SU-DHL-6 (cell line): ENCODE measurements at regions not wholly inside any gene's neighbourhood (a gene's known extent, or its start where the extent isn't known, plus 50 kb on each side); places are given as distances from the start of the nearest gene placed in this dataset.

Experiments
- H2AFZ ChIP-seq: fragments of 200-600 bp; sonication (generic); 2 replicates; pipeline ENCODE4 v1.6.1; 2014; ENCODE audit warnings: low read depth, mild to moderate bottlenecking, moderate library complexity, mixed read lengths, antibody characterized with exemption, low read length; ENCODE audit not compliant: severe bottlenecking
- H3F3A ChIP-seq: fragments of 200-600 bp; shearing (Covaris generic); 2 replicates; pipeline ENCODE4 v1.6.0; 2016; ENCODE audit warnings: antibody characterized with exemption, mild to moderate bottlenecking; ENCODE audit not compliant: insufficient read depth
- H3K27ac ChIP-seq: fragments of 200-600 bp; sonication (generic); 2 replicates; pipeline ENCODE4 v1.5.1; 2016; ENCODE audit warnings: low read depth, mild to moderate bottlenecking, low read length, moderate library complexity, mixed read lengths
- H3K27me3 ChIP-seq: fragments of 200-600 bp; sonication (generic), shearing (Covaris generic); 2 replicates; pipeline ENCODE4 v1.6.0; 2014; ENCODE audit warnings: mild to moderate bottlenecking, low read length
- H3K36me3 ChIP-seq: fragments of 200-600 bp; sonication (generic); 2 replicates; pipeline ENCODE4 v1.6.1; 2014; ENCODE audit warnings: mild to moderate bottlenecking, low read length, mixed read lengths
- H3K4me2 ChIP-seq: fragments of 300-600, 200-600 bp; shearing (Covaris generic), sonication (generic); 2 replicates; pipeline ENCODE4 v1.6.0; 2014; ENCODE audit warnings: low read length, low read depth, mild to moderate bottlenecking; ENCODE audit not compliant: poor library complexity, severe bottlenecking
- H3K4me3 ChIP-seq: fragments of 200-600 bp; sonication (generic); 2 replicates; pipeline ENCODE4 v1.5.1; 2014; ENCODE audit warnings: antibody characterized with exemption, low read length, mild to moderate bottlenecking, mixed read lengths; ENCODE audit not compliant: insufficient read depth, poor library complexity, severe bottlenecking
- H3K79me2 ChIP-seq: fragments of 200-600 bp; sonication (generic); 2 replicates; pipeline ENCODE4 v1.6.1; 2014; ENCODE audit warnings: mild to moderate bottlenecking, low read length, moderate library complexity; ENCODE audit not compliant: insufficient read depth
- H3K9ac ChIP-seq: fragments of 200-600 bp; sonication (generic); 2 replicates; pipeline ENCODE4 v1.7.0; 2014; ENCODE audit warnings: mild to moderate bottlenecking, low read length
- H3K9me2 ChIP-seq: fragments of 200-600 bp; sonication (generic); replicated peaks from 2 replicates; pipeline ENCODE4 v1.6.1; 2014; ENCODE audit warnings: low read length; ENCODE audit not compliant: insufficient read depth
- H3K9me3 ChIP-seq: fragments of 200-600 bp; sonication (generic); 2 replicates; pipeline ENCODE4 v1.6.1; 2014; ENCODE audit warnings: low read length, mixed read lengths; ENCODE audit not compliant: insufficient read depth
- H4K20me1 ChIP-seq: fragments of 200-600 bp; sonication (generic); 2 replicates; pipeline ENCODE4 v1.6.1; 2014; ENCODE audit warnings: low read depth, mild to moderate bottlenecking, antibody characterized with exemption, low read length, moderate library complexity, mixed read lengths
- CTCF ChIP-seq: fragments of 200-600 bp; sonication (generic); IDR thresholded peaks from one replicate; pipeline ENCODE4 v1.5.1; 2017; ENCODE audit warnings: antibody characterized with exemption, mild to moderate bottlenecking, low read length, moderate library complexity; ENCODE audit not compliant: insufficient read depth, poor library complexity, severe bottlenecking
- EZH2phosphoT487 ChIP-seq: fragments of 200-600 bp; sonication (generic), shearing (Covaris generic); conservative IDR thresholded peaks from 2 replicates; pipeline ENCODE4 v1.6.1; 2018; ENCODE audit warnings: mild to moderate bottlenecking, antibody characterized with exemption, low read length, moderate library complexity, mixed read lengths

GRCh38 chr9:87276327-87276841 is 221.3 kb upstream of the DAPK1 start:
- no peak for TF ChIP-seq CTCF
- Histone ChIP-seq H3K79me2 (no peaks in the 10 kb centered on the region), H4K20me1 (no peaks in the 10 kb centered on the region), H3K4me2 (no peak overlapping the region), H3F3A (no peaks in the 10 kb centered on the region), H3K9me2 (no peaks in the 10 kb centered on the region), H3K27ac (no peak overlapping the region), H3K27me3 (no peaks in the 10 kb centered on the region), H3K9me3 (no peaks in the 10 kb centered on the region), H2AFZ (no peak overlapping the region), H3K4me3 (no peak overlapping the region), H3K9ac (no peak overlapping the region), H3K36me3 (no peaks in the 10 kb centered on the region)

DNA sequence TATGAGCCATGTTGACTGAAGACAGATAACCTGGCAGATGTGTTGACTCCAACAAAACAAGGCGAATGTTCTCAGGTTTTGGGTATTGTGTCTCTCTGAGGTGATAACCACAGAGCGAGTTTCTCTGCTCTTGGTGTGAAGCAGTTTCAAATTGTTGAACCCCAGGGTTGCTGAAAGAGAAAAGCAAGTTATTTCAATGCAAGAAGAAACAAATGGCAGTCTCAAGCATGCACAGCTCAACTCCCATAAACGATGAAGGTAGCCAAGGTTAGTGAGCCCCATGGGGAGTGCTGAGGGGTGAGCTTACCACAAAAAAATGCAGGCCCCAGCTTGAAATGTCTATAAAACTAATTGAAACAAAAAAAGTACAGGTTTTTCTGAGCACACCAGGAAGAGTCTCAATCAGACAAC is 220.8 kb upstream of the DAPK1 start:
- TF ChIP-seq EZH2phosphoT487 (no peak), CTCF (no peak)
- Histone ChIP-seq H3K9me3 (no peaks in the 10 kb centered on the region), H3K36me3 (no peaks in the 10 kb centered on the region)

GRCh38 chr9:87277346-87277745 is 220.3 kb upstream of the DAPK1 start:
- no peak overlapping the region for H3K27ac ChIP-seq
- no peaks in the 10 kb centered on the region for H3K27me3 ChIP-seq
- H3F3A ChIP-seq: no peaks in the 10 kb centered on the region
- no peak overlapping the region for H3K4me3 ChIP-seq
- no peaks in the 10 kb centered on the region for H3K9me3 ChIP-seq
- H2AFZ ChIP-seq: no peak overlapping the region
- H3K9me2 ChIP-seq: no peaks in the 10 kb centered on the region
- H3K4me2 ChIP-seq: no peak overlapping the region
- no peaks in the 10 kb centered on the region for H3K36me3 ChIP-seq
- TF ChIP-seq EZH2phosphoT487: no peak
- no peak overlapping the region for H3K9ac ChIP-seq
- no peaks in the 10 kb centered on the region for H4K20me1 ChIP-seq
- H3K79me2 ChIP-seq: no peaks in the 10 kb centered on the region

More for the DNA sequence above, 220.8 kb upstream of the DAPK1 start:
- Histone ChIP-seq H3K79me2 (no peaks in the 10 kb centered on the region), H3K27me3 (no peaks in the 10 kb centered on the region), H3K4me2 (no peak overlapping the region), H2AFZ (no peak overlapping the region), H3K9me2 (no peaks in the 10 kb centered on the region), H3F3A (no peaks in the 10 kb centered on the region), H3K9ac (no peak overlapping the region), H3K4me3 (no peak overlapping the region), H3K27ac (no peak overlapping the region), H4K20me1 (no peaks in the 10 kb centered on the region)

DNA sequence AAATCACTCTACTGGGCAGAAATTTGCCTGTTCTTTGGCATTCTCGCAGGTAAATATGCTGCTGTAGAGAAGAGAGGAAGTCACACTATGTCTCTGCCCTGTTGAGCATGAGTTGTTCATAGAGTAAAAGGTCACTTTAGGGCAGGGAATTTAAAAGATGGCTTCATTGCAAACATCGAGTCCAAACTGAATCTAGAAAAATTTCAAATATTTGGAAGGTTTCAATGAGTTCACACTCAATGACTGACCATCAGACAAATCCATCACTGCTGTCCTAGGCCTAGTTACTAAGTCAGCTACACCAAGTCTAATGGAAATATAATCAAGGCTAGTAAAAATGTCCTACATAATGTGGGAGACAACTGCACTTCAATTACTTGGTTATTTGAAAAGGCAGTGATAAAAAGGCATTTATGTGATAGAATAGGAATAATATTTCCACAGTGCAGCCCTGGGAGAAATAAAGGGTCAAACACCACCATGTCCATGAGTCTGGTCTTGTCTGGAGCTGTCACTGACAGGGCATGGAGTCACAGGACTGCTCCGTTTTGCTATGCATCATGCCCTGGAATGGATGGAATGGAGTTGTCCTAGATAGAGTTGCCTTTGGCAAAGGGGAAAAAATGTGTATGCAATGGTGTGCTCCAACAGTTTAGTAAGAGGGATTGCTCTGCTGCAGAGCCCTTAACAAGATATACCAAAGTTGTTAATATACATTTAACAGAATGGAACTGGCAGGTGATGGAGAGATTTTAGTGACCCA is 218.5 kb upstream of the DAPK1 start:
- no peak for TF ChIP-seq CTCF
- no peak for TF ChIP-seq EZH2phosphoT487
- Histone ChIP-seq H3K79me2 (no peaks in the 10 kb centered on the region), H3K27ac (no peak overlapping the region)

More for the DNA sequence above, 218.5 kb upstream of the DAPK1 start:
- H3F3A ChIP-seq: no peaks in the 10 kb centered on the region
- no peak overlapping the region for H3K9ac ChIP-seq
- H3K36me3 ChIP-seq: no peaks in the 10 kb centered on the region
- H2AFZ ChIP-seq: no peak overlapping the region
- H3K4me3 ChIP-seq: no peak overlapping the region
- H3K27me3 ChIP-seq: no peaks in the 10 kb centered on the region
- H3K9me2 ChIP-seq: no peaks in the 10 kb centered on the region
- H3K4me2 ChIP-seq: no peak overlapping the region
- no peaks in the 10 kb centered on the region for H4K20me1 ChIP-seq
- H3K9me3 ChIP-seq: no peaks in the 10 kb centered on the region
